HG03432 (cell line): ENCODE measurements at regions not wholly inside any gene's neighbourhood (a gene's known extent, or its start where the extent isn't known, plus 50 kb on each side); places are given as distances from the start of the nearest gene placed in this dataset.

ENCODE experiments used
- ATAC-seq: cut with Tn5 transposase; IDR thresholded peaks from one replicate; pipeline ENCODE4 v1.9.1; 2021; ENCODE audit warnings: mild to moderate bottlenecking, moderate library complexity; ENCODE audit not compliant: unreplicated experiment

DNA sequence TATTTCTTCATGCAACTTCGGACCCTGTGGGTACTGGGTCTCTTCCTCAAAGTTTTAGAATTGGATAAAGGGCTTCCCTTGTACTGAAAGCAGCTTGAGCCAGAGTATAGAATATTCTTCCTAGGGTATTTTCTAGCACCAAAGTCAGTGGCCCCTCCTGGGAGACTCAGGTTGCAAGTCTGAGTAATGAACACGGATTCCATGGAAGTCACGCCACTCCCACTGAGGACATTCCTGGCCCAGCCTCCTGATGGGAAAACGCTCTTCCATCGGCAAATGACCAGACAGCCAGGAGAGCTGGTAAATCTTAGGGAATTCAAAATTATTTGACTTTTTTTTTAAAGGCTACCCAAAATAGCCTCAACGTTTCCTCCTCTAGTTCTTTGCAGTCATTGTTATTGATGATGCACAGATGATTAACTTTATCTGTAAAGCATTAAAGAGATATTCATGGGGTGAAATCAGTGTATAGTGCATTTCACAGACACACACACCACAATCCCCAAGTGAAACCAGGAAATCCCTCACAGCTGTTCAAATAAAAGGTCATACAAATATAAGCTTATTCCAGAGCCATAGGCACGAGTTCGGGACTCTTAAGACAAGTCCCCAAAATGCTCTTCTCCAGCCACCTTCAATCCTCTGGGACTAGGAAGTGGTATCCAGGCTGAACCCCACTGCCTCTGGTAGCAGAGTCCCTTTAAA lies 248.8 kb downstream of the SOD2 start:
- ATAC-seq = no peak

DNA sequence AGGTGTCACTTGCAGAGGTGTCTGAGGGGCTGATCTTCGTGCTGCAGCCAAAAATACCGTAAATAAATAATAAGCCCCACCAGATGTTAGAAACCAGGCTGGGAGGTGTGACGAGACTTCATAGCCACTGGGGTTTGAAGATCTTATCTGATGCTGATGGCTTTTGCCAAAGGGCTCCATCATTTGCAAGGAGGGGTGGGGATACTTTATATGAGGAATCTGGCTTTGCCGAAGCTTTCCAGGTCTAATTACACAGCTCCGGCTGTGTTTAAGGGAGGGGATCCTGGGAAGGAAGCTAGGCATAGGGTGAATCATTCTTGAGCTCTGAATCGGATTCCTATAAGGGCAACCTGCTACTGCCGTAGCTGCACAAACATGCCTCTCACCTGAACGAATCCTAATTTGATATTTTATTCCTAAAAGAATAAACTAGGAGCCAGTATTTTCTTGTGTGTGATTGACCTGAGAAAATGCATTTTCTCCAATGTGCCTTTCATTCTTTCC lies 249.6 kb downstream of the SOD2 start:
- ATAC-seq = no peak

- ATAC-seq = no peak
Observed at GRCh38 chr6:159441704-159441981, 251.4 kb downstream of the SOD2 start.

- ATAC-seq = no peak
Observed at GRCh38 chr6:159440911-159441703, 251.9 kb downstream of the SOD2 start.

- ATAC-seq = no peak
Observed at GRCh38 chr6:159440349-159440748, 252.7 kb downstream of the SOD2 start.

- ATAC-seq = no peak
Observed at GRCh38 chr6:159439651-159440050, 253.4 kb downstream of the SOD2 start.

DNA sequence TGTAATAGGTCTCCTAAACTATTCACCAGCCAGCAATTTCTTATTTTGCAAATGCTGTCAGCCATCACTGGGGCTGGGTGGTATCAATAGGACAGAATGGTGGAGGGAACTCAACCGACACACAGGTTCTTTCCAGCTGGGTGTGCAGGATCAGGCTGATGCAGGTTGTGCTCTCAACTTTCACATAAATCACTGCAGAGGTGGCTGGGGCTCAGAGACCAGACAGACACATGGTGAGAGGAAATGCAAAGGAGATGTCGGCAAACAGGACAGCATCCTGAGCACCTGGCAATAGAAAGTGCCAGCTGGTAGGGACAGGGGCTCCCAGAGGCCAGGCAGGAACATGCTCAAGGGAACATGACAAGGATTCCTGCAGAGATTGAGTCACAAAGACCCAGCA lies 254.9 kb downstream of the SOD2 start:
- ATAC-seq = no peak

GRCh38 chr6:159436581-159436980 lies 256.5 kb downstream of the SOD2 start:
- ATAC-seq = no peak

DNA sequence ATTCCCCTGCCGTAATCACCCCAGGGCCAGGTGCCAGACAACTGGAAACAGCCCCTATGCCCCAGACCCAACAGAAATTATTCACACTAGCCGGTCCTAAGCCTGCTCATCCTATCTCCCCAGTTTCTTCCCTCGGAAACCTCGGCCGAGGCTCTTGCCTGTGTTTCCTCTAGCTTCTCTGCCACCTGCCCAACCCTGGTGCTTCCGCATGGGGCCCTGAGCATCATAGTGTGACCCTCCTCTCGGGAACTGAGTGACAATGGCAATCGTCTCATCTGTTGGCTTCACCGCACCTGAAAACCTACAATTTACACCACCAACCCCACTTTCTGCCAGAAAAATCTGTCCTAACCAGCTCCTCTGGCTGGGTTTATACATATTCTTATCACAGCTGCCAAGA lies 257.3 kb downstream of the SOD2 start:
- ATAC-seq = no peak

DNA sequence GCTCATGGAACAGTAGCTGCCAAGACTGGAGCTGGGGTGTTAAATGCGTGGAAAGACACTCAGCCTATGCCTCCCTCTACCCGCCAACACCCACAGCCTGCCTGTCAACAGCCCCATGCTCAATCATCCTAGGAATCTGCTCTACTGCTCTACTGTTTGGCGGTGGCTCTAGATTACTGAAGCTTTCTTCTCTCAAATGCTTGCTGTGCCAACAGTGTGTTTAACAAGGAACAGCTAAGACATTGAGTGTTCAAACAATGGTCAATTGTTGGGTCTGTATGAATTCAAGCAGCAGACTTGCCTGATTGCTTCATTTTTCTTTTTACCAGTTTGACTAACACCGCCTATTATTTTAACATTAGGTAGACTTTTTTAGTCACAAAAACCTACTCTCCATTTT lies 258.6 kb downstream of the SOD2 start:
- ATAC-seq = no peak

- ATAC-seq = no peak
Observed at GRCh38 chr6:159433550-159433949, 259.5 kb downstream of the SOD2 start.

- ATAC-seq = no peak
Observed at GRCh38 chr6:159431750-159432149, 261.3 kb downstream of the SOD2 start.

GRCh38 chr6:159430323-159430722 lies 261.1 kb downstream of the FNDC1 start:
- no peak for ATAC-seq

- no peak for ATAC-seq
Observed at GRCh38 chr6:159429433-159429832, 260.2 kb downstream of the FNDC1 start.

DNA sequence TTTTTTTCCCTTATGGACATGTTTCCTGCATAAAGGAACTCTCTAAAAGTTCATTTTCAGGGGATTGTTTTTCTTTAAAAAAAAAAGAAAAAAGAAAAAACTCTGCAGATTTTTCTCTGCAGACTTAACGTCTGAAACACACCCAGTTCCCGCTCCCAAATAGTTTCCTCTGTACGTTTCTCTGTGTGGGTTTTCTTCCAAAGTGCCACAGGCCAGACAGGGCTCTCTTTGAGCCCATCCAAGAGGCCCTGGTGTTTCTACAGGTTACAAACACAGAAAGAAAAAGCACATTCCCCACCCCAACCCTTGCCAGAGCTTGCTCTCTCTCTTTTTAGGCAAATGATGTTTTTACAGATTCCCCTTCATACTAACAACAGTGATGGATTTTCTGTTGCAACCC lies 258.6 kb downstream of the FNDC1 start:
- ATAC-seq = no peak

- no peak for ATAC-seq
Observed at GRCh38 chr6:159427335-159427734, 258.1 kb downstream of the FNDC1 start.

GRCh38 chr6:159425421-159425820 lies 256.2 kb downstream of the FNDC1 start:
- ATAC-seq = no peak

- ATAC-seq = no peak
Observed at GRCh38 chr6:159422041-159422984, 253.1 kb downstream of the FNDC1 start.

- ATAC-seq = no peak
Observed at GRCh38 chr6:159421586-159421985, 252.4 kb downstream of the FNDC1 start.

- ATAC-seq = no peak
Observed at GRCh38 chr6:159418997-159419396, 249.8 kb downstream of the FNDC1 start.

- no peak for ATAC-seq
Observed at GRCh38 chr6:159416891-159417560, 247.8 kb downstream of the FNDC1 start.
